ENCODE measurements at regions not wholly inside any gene's neighbourhood (a gene's known extent, or its start where the extent isn't known, plus 50 kb on each side); places are given as distances from the start of the nearest gene placed in this dataset.
"Not testable (repeated sequence)": the region's sequence is repeated elsewhere in the genome, so short reads cannot be mapped to it uniquely, and the experiment has no call there.

DNA sequence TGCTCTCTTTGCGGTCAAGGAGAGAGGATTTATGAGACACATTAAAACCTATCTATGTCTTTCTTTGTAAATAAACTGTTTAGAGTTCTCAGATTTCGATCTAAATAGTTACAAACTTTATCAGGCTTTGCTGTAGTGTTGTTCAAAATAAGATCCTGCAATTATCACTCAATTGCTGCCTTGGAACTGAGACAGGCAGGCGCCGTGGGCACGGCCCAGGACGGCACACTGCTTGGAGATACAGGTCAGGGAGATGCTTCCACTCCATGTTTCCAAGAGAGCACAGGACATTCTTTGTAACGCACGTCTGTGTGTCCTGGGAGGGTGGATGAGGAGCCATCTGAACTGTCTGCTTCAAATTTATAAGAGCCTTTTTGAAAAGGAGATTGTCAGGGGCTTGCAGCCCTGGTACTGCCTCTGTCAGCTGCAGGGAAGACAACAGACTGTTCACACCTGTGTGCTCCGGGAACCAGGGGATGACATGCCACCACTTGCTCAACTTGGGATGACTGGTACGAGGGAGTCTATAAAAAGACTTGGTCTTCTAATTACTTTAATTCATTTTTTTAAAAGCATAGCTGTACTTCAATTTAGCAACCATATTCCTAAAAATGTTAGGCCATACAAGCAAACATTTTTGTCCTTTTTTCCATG lies 472.9 kb upstream of the RUNX1 start:
- no CpG with 5 or more reads among the region's 10 CpGs for WGBS (ENCODE audit: insufficient coverage, insufficient read length)
- no peak for DNase-seq (ENCODE audit: low read depth, low spot score)
- H3K27me3 ChIP-seq (ENCODE audit: control insufficient read depth, insufficient read depth, low read length) = no peaks in the 10 kb centered on the region

DNA sequence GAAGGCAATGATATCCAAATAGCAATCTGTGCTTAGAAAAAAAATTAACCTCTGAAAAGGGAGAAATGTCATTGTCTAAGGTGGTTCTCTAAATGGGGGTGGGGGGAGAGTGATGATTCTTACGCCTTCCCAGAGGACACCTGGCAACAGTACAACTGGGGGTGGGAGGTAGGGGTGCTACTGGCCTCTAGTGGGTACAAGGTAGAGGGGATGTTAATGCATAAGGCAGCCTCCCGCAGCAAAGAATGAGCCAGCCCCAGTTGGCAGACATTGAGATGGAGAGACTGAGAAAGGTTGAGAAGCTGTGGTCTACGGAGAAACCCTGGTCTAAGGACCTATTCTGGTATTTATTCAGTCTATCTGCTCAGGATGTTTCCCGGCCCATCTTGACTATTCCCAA lies 472.2 kb upstream of the RUNX1 start:
- no peak overlapping the region for H3K4me3 ChIP-seq (ENCODE audit: low read length)
- no CpG with 5 or more reads among the region's 4 CpGs for WGBS (ENCODE audit: insufficient coverage, insufficient read length)
- H3K27ac ChIP-seq (ENCODE audit: low read length) = no peak overlapping the region
- H3K36me3 ChIP-seq (ENCODE audit: control insufficient read depth, insufficient read depth, low read length) = no peaks in the 10 kb centered on the region
- no peaks in the 10 kb centered on the region for H3K27me3 ChIP-seq (ENCODE audit: control insufficient read depth, insufficient read depth, low read length)
- no peaks in the 10 kb centered on the region for H3K4me1 ChIP-seq (ENCODE audit: control insufficient read depth, insufficient read depth, low read length)
- H3K9me3 ChIP-seq (ENCODE audit: control insufficient read depth, insufficient read depth, low read length) = no peaks in the 10 kb centered on the region
- DNase-seq (ENCODE audit: low read depth, low spot score) = no peak

More for the DNA sequence above, 472.9 kb upstream of the RUNX1 start:
- no peak overlapping the region for H3K27ac ChIP-seq (ENCODE audit: low read length)
- no peak overlapping the region for H3K4me3 ChIP-seq (ENCODE audit: low read length)
- H3K36me3 ChIP-seq (ENCODE audit: control insufficient read depth, insufficient read depth, low read length) = no peaks in the 10 kb centered on the region
- H3K9me3 ChIP-seq (ENCODE audit: control insufficient read depth, insufficient read depth, low read length) = no peaks in the 10 kb centered on the region
- no peaks in the 10 kb centered on the region for H3K4me1 ChIP-seq (ENCODE audit: control insufficient read depth, insufficient read depth, low read length)

- no peak for DNase-seq (ENCODE audit: low read depth, low spot score)
- H3K4me3 ChIP-seq (ENCODE audit: low read length) = no peak overlapping the region
- no peaks in the 10 kb centered on the region for H3K27me3 ChIP-seq (ENCODE audit: control insufficient read depth, insufficient read depth, low read length)
- WGBS (ENCODE audit: insufficient coverage, insufficient read length) = no CpG with 5 or more reads among the region's 1 CpG
- H3K4me1 ChIP-seq (ENCODE audit: control insufficient read depth, insufficient read depth, low read length) = no peaks in the 10 kb centered on the region
- H3K27ac ChIP-seq (ENCODE audit: low read length) = no peak overlapping the region
- no peaks in the 10 kb centered on the region for H3K9me3 ChIP-seq (ENCODE audit: control insufficient read depth, insufficient read depth, low read length)
- no peaks in the 10 kb centered on the region for H3K36me3 ChIP-seq (ENCODE audit: control insufficient read depth, insufficient read depth, low read length)
Observed at GRCh38 chr21:35520856-35521255, 471.8 kb upstream of the RUNX1 start.

DNA sequence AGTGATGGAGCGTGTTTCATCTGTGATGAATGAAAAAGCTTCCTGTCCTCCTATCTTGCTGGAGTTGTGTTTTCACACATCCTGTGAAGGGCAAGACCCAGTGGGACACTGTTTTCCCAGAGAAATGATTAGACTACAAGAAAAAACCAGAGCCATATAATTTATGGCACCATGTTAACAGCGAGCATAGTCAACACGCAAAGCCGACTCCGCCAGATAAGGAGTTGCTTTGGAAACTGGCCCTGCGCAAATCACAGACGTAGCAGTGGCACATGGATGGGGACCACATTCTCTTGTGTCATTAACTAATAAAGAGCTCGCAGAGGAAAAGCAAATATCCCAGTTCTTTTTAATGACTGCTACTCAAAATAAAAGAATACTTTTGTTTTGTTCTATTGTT lies 471.2 kb upstream of the RUNX1 start:
- Histone ChIP-seq H3K36me3 (ENCODE audit: control insufficient read depth, insufficient read depth, low read length) (no peaks in the 10 kb centered on the region), H3K4me3 (ENCODE audit: low read length) (no peak overlapping the region), H3K9me3 (ENCODE audit: control insufficient read depth, insufficient read depth, low read length) (no peaks in the 10 kb centered on the region), H3K27me3 (ENCODE audit: control insufficient read depth, insufficient read depth, low read length) (no peaks in the 10 kb centered on the region), H3K4me1 (ENCODE audit: control insufficient read depth, insufficient read depth, low read length) (no peaks in the 10 kb centered on the region), H3K27ac (ENCODE audit: low read length) (no peak overlapping the region)
- no CpG with 5 or more reads among the region's 8 CpGs for WGBS (ENCODE audit: insufficient coverage, insufficient read length)
- DNase-seq (ENCODE audit: low read depth, low spot score) = no peak

DNA sequence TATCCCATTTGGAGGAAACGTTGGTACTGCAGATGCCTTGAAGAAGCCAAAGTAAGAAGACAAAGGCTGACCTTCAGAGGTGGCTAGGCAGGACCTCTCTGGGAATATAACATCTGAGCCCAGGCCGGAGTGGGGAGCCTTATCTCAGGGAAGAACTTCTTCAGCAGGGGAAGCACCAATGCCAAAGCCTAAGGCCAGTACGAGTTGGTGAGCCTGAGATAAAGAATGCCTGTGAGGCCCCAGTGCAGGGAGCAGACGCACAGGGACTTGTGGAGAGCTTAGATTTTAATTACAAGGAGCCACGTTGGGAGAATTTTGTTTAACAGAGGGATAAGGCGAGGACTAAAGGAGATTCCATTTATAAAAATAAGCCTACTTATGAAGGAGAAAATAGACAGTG lies 468.8 kb upstream of the RUNX1 start:
- Histone ChIP-seq H3K27me3 (ENCODE audit: control insufficient read depth, insufficient read depth, low read length) (no peaks in the 10 kb centered on the region), H3K4me3 (ENCODE audit: low read length) (no peak overlapping the region), H3K9me3 (ENCODE audit: control insufficient read depth, insufficient read depth, low read length) (no peaks in the 10 kb centered on the region; the same call in 1 of the 2 replicates), H3K27ac (ENCODE audit: low read length) (no peak overlapping the region), H3K36me3 (ENCODE audit: control insufficient read depth, insufficient read depth, low read length) (no peaks in the 10 kb centered on the region), H3K4me1 (ENCODE audit: control insufficient read depth, insufficient read depth, low read length) (no peaks in the 10 kb centered on the region)
- no peak for DNase-seq (ENCODE audit: low read depth, low spot score)
- WGBS (ENCODE audit: insufficient coverage, insufficient read length) = no CpG with 5 or more reads among the region's 6 CpGs

DNA sequence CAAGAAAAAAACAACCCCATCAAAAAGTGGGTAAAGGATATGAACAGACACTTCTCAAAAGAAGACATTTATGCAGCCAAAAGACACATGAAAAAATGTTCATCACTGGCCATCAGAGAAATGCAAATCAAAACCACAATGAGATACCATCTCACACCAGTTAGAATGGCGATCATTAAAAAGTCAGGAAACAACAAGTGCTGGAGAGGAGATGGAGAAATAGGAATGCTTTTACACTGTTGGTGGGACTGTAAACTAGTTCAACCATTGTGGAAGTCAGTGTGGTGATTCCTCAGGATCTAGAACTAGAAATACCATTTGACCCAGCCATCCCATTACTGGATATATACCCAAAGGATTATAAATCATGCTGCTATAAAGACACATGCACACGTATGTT lies 467.2 kb upstream of the RUNX1 start:
- not testable (repeated sequence) for H3K4me3 ChIP-seq (ENCODE audit: low read length); H3K9me3 ChIP-seq (ENCODE audit: control insufficient read depth, insufficient read depth, low read length); H3K27ac ChIP-seq (ENCODE audit: low read length); H3K36me3 ChIP-seq (ENCODE audit: control insufficient read depth, insufficient read depth, low read length); H3K4me1 ChIP-seq (ENCODE audit: control insufficient read depth, insufficient read depth, low read length); DNase-seq (ENCODE audit: low read depth, low spot score); H3K27me3 ChIP-seq (ENCODE audit: control insufficient read depth, insufficient read depth, low read length)
- no CpG with 5 or more reads among the region's 2 CpGs for WGBS (ENCODE audit: insufficient coverage, insufficient read length)

GRCh38 chr21:35512346-35512745 lies 463.2 kb upstream of the RUNX1 start:
- WGBS (ENCODE audit: insufficient coverage, insufficient read length) = no CpG with 5 or more reads among the region's 1 CpG

GRCh38 chr21:35511696-35512162 lies 462.6 kb upstream of the RUNX1 start:
- no CpG with 5 or more reads among the region's 4 CpGs for WGBS (ENCODE audit: insufficient coverage, insufficient read length)
- no peak overlapping the region for H3K4me3 ChIP-seq (ENCODE audit: low read length)
- no peaks in the 10 kb centered on the region; the same call in 1 of the 2 replicates for H3K9me3 ChIP-seq (ENCODE audit: control insufficient read depth, insufficient read depth, low read length)
- no peak overlapping the region for H3K27ac ChIP-seq (ENCODE audit: low read length)
- no peak for DNase-seq (ENCODE audit: low read depth, low spot score)
- H3K36me3 ChIP-seq (ENCODE audit: control insufficient read depth, insufficient read depth, low read length) = no peaks in the 10 kb centered on the region
- peaks cover 4% of the 10 kb centered on the region; the same call in 1 of the 2 replicates for H3K4me1 ChIP-seq (ENCODE audit: control insufficient read depth, insufficient read depth, low read length)
- no peaks in the 10 kb centered on the region for H3K27me3 ChIP-seq (ENCODE audit: control insufficient read depth, insufficient read depth, low read length)

More at GRCh38 chr21:35512346-35512745, 463.2 kb upstream of the RUNX1 start:
- Histone ChIP-seq H3K36me3 (ENCODE audit: control insufficient read depth, insufficient read depth, low read length) (no peaks in the 10 kb centered on the region), H3K9me3 (ENCODE audit: control insufficient read depth, insufficient read depth, low read length) (no peaks in the 10 kb centered on the region; the same call in 1 of the 2 replicates), H3K27ac (ENCODE audit: low read length) (no peak overlapping the region), H3K4me1 (ENCODE audit: control insufficient read depth, insufficient read depth, low read length) (peaks cover 4% of the 10 kb centered on the region; the same call in 1 of the 2 replicates), H3K4me3 (ENCODE audit: low read length) (no peak overlapping the region), H3K27me3 (ENCODE audit: control insufficient read depth, insufficient read depth, low read length) (no peaks in the 10 kb centered on the region)
- DNase-seq (ENCODE audit: low read depth, low spot score) = no peak

- Histone ChIP-seq H3K9me3 (ENCODE audit: control insufficient read depth, insufficient read depth, low read length) (no peaks in the 10 kb centered on the region; the same call in 1 of the 2 replicates), H3K27ac (ENCODE audit: low read length) (no peak overlapping the region), H3K36me3 (ENCODE audit: control insufficient read depth, insufficient read depth, low read length) (no peaks in the 10 kb centered on the region), H3K4me1 (ENCODE audit: control insufficient read depth, insufficient read depth, low read length) (peaks cover 4% of the 10 kb centered on the region; the same call in 1 of the 2 replicates), H3K4me3 (ENCODE audit: low read length) (no peak overlapping the region), H3K27me3 (ENCODE audit: control insufficient read depth, insufficient read depth, low read length) (no peaks in the 10 kb centered on the region)
- DNase-seq (ENCODE audit: low read depth, low spot score) = no peak
- no CpG with 5 or more reads among the region's 6 CpGs for WGBS (ENCODE audit: insufficient coverage, insufficient read length)
Observed at GRCh38 chr21:35510957-35511695, 462.0 kb upstream of the RUNX1 start.

DNA sequence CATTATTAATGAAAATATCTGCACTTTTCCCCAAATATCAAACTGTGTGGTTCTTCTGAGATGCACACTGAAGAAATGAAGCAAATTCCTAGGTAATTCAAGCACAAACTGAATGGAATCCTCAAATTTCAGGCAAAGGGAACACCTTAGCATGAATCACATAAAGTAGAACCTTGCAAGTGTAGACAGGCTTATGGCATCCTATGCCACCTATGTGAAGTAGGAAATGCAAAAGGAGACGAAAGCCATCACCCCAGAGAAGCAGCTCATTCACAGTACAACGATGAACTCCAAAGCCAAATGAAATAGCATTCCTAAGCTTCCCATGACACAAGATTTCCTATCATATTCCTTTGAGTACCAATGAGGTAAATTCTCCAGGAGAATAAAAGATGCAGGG lies 461.2 kb upstream of the RUNX1 start:
- H3K27me3 ChIP-seq (ENCODE audit: control insufficient read depth, insufficient read depth, low read length) = no peaks in the 10 kb centered on the region
- no peak for DNase-seq (ENCODE audit: low read depth, low spot score)
- H3K4me1 ChIP-seq (ENCODE audit: control insufficient read depth, insufficient read depth, low read length) = peaks cover 6% of the 10 kb centered on the region; the same call in 1 of the 2 replicates
- no peaks in the 10 kb centered on the region for H3K36me3 ChIP-seq (ENCODE audit: control insufficient read depth, insufficient read depth, low read length)
- no CpG with 5 or more reads among the region's 2 CpGs for WGBS (ENCODE audit: insufficient coverage, insufficient read length)
- H3K4me3 ChIP-seq (ENCODE audit: low read length) = no peak overlapping the region
- H3K9me3 ChIP-seq (ENCODE audit: control insufficient read depth, insufficient read depth, low read length) = no peaks in the 10 kb centered on the region; the same call in 1 of the 2 replicates
- no peak overlapping the region for H3K27ac ChIP-seq (ENCODE audit: low read length)

Measured in iPS DF 6.9 (cell line).